HG02973 (cell line): ENCODE measurements at regions not wholly inside any gene's neighbourhood (a gene's known extent, or its start where the extent isn't known, plus 50 kb on each side); places are given as distances from the start of the nearest gene placed in this dataset.
"Not testable (repeated sequence)": the region's sequence is repeated elsewhere in the genome, so short reads cannot be mapped to it uniquely, and the experiment has no call there.

Source experiments
- ATAC-seq: cut with Tn5 transposase; IDR thresholded peaks from one replicate; pipeline ENCODE4 v1.9.1; 2021; ENCODE audit warnings: moderate library complexity; ENCODE audit not compliant: unreplicated experiment

DNA sequence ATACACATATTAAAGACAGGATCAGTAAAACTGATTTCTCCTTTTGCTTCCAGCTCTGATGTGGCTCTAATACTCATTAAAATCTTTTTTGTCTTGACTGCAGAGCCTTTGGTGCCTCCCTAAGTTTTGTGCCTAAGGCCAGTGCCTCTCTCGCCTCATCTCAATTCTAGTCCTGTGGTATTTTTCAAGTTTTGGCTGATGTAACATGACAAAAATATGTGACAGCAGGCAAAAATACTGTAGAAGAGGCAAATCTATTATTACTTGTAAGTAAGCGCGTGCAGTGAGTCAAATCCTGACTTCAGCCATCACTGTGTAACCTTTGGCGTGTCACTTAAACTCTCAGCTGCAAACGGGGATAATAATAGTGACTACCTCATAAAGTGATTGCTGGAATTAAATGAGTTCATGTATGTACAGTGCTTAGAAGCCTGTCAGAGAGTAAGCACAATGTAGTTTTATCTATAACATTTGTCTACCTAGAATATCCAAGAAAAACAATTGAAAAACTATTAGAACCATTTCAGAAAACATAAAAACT, 74.0 kb downstream of the MAB21L3 start:
- ATAC-seq = no peak

- ATAC-seq = no peak
Observed at GRCh38 chr1:116189481-116189880, 78.3 kb downstream of the MAB21L3 start.

GRCh38 chr1:116191294-116191693, 80.1 kb downstream of the MAB21L3 start:
- ATAC-seq = no peak

DNA sequence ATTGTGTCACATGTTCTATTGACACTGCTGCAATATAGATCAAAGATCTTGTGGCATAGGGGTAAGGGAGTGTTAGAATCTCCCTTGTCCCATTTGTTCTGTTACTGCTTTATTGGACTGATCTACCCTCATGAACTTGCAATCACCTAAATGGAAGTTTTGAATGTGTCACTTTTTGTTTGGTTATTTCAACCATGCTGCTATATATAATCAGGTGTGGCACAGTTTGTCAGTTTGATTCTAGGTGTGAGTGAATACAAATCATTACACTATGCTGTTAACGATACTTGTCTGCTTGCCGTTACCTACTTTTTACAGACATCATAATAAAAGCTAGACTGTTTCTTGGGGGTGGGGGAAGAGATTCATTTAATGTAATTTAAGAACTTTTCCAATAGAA, 82.6 kb downstream of the MAB21L3 start:
- no peak for ATAC-seq

DNA sequence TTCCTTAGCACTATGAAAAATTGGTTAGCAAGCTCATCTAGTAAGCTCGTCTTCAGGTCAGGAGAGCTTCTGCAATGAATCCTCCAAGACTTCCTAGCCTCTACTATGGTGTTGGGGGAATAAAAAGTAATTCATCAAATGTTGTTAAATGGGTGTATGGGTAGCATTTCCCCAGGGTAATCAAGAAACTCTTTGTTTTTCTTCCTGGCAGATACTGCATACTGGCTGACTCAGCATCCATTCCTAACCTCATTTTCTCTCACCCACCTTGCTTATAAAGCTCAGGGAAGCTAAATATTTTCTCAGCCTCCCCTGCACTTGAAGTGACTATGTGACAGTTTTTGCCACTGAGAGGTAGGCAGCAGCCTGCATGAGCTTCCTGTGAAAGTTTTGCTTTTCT, 83.4 kb downstream of the MAB21L3 start:
- no peak for ATAC-seq

GRCh38 chr1:116195077-116195868, 84.1 kb downstream of the MAB21L3 start:
- no peak for ATAC-seq

- ATAC-seq = not testable (repeated sequence)
Observed at GRCh38 chr1:116200343-116200742, 89.1 kb downstream of the MAB21L3 start.

GRCh38 chr1:116201911-116202310, 90.7 kb downstream of the MAB21L3 start:
- no peak for ATAC-seq

- ATAC-seq = no peak
Observed at GRCh38 chr1:116203181-116203723, 92.1 kb downstream of the MAB21L3 start.

DNA sequence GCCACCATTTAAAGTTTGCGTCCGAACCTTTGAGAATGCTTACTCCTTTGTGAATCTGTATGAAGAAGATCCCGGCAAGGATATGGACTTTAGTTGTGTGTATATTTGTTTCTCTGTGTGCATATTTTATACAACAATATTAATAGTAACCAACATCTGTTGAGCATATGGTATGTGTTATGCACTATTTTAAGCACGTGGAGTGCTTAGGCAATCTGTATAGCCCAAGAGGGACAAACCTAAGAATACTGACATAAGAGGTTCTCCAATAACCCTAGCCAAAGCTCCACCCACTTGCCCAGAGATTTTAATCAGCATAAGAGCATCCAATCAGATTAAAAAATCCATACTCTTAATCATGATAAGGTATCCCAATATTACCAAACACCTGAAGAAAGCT, 92.7 kb downstream of the MAB21L3 start:
- ATAC-seq = no peak

- no peak for ATAC-seq
Observed at GRCh38 chr1:116205941-116206679, 94.9 kb downstream of the MAB21L3 start.

GRCh38 chr1:116207126-116207735, 96.0 kb downstream of the MAB21L3 start:
- ATAC-seq = no peak

- no peak for ATAC-seq
Observed at GRCh38 chr1:116208136-116208535, 96.9 kb downstream of the MAB21L3 start.

DNA sequence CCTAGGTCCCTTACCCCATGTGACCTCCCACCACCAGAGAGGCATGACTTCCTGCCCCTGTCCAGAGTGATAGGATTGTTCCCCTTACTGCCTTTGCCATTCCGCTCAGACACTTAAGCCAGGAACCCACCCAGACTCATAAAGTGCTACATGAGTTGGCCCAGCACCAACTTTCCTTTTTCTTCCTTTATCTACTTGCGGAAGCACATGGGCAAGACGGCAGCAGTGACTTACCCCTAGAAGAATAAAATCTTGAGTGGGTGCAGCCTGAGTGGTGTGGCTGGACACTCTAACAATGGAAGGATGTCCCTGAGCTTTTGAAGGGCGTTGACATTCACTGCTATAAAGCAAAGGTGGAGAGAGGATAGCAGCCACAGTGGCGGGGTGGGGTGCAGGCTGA, 100.1 kb downstream of the MAB21L3 start:
- ATAC-seq = no peak

- no peak for ATAC-seq
Observed at GRCh38 chr1:116218922-116219321, 107.7 kb downstream of the MAB21L3 start.

GRCh38 chr1:116219651-116220434, 108.6 kb downstream of the MAB21L3 start:
- ATAC-seq = no peak

DNA sequence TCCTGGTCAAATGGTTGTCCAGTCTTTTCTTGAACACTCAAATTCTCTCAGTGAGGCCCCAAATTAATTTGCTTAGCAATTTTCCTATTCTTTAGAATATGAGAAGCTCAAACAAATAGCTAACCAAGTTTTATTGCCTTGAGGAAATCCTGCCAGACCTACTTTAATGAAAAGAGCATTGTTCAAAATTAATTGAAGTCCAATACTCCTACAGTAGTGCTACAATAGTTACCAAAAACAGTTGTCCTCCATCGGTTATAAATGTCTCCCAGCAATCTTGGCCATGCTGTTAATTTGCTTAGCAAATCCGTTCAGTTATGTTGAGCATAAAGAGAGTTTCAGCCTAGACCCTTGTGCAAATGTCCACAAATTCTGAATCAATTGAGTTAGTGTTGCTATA, 112.9 kb downstream of the MAB21L3 start:
- no peak for ATAC-seq

DNA sequence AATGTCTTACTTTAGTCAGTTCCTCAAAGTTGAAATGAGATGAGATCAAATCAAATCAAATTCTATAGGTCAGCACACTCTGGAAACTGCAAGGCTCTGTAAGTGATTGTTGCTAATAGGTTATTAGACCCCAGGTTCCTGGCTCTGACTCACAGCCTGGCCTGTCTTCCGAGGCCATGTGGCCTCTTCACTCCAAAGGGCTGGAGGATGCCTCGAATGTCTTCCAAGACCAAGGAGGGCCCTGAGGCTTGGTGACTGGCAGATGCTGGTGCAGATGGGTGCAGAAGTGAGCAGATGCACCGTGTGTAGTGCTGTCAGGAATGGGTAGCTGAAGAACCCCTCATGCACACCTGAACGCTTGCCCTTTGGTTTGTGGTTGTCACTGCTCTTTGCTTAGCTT, 113.4 kb downstream of the MAB21L3 start:
- no peak for ATAC-seq

- no peak for ATAC-seq
Observed at GRCh38 chr1:116226017-116226416, 114.8 kb downstream of the MAB21L3 start.

- no peak for ATAC-seq
Observed at GRCh38 chr1:116228511-116228910, 117.3 kb downstream of the MAB21L3 start.

DNA sequence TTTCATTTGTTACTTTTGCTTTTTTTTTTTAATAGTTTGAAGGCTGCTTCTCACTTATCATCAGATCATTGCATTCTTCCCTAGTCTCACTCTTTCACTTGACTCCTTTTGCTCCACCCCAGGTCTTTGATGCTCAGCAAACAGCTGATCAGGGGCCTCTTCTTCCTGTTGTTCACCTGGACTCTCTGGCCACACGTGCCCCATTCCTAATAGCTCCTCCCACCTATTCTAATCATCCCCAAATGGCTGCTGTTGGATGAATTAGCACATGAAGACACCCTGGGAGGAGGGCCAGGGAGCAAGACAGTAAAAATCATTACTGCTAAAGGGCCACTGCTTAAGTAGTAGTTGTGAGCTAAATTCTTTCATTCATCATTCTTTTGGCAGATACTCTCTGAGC, 119.5 kb downstream of the MAB21L3 start:
- no peak for ATAC-seq
